Pancreas (tissue), 10 donors: ENCODE measurements at regions not wholly inside any gene's neighbourhood (a gene's known extent, or its start where the extent isn't known, plus 50 kb on each side); places are given as distances from the start of the nearest gene placed in this dataset.

Experiments used
- ATAC-seq, 4 donors: fragments of 200-7000 bp; cut with Tn5 transposase; one replicate each; pipeline versions ENCODE4 v1.8.0 to v1.9.1; 2020; ENCODE audit warnings: mild to moderate bottlenecking in 4 of 4, moderate library complexity in 4 of 4
- DNase-seq, 6 donors: peaks; one replicate each; pipeline ENCODE4 v3.0.0-alpha.2; 2020
- FAIRE-seq: peaks from 2 replicates; lab custom pipeline; 2012; peaks lifted over from hg19 to GRCh38; lab: Jason Lieb, UNC
- H3K27ac ChIP-seq, 4 donors: fragments of 200-600 bp; sonication (generic); 1 replicate in 3 of 4; 2 replicates in 1 of 4; pipeline versions ENCODE4 v1.5.0 to v1.8.0; 2020
- H3K27me3 ChIP-seq, 4 donors: fragments of 200-600 bp; one replicate each; pipeline ENCODE4 v1.8.0; 2021
- H3K36me3 ChIP-seq, 3 donors: fragments of 200-600 bp; sonication (generic) in 1 of 3; one replicate each; pipeline versions ENCODE4 v1.5.0 to v1.8.0; 2020 to 2021
- H3K4me1 ChIP-seq, 3 donors: fragments of 200-600 bp; one replicate each; pipeline ENCODE4 v1.8.0; 2021
- H3K4me3 ChIP-seq, 4 donors: fragments of 200-600 bp; sonication (generic) in 2 of 4; one replicate each; pipeline versions ENCODE4 v1.5.0 to v1.8.0; 2020 to 2021
- H3K9me3 ChIP-seq, 4 donors: fragments of 200-600 bp; one replicate each; pipeline ENCODE4 v1.8.0; 2021
- WGBS, 2 donors: extraction: QIAGEN DNeasy Blood & Tissue Kit; methylation state at CpG; one replicate each; pipeline ENCODE4 v1.1.7; 2013; 5-methylcytosine and 5-hydroxymethylcytosine counted together
- intact Hi-C, 3 donors: fragments of 100-400 bp; cut with DNase I; formaldehyde crosslinking; loops; one replicate each; pipeline versions ENCODE4 v1.11.1 to v1.14.2; 2022
- TF ChIP-seq, protein P1 (sequence below), 4 donors: fragments of 200-600 bp; sonication (generic) in 3 of 4; IDR thresholded peaks; one replicate each; pipeline versions ENCODE4 v1.5.0 to v1.8.0; 2021; ENCODE audit warnings: antibody characterized with exemption in 4 of 4
- donor health status: healthy with polysubstance abuse.
- donor health status: DM: no; HTN: no; CAD: no; lungs with moderate emphysema.
- donor health status: DM: no; HTN: no; CAD: no.
- donor health status: control.
- donor health status: control.
- donor health status: Bipolar disorder and iron deficiency.
- donor health status: DM: yes; HTN: yes; CAD: no.
- donor health status: DM: no; HTN: no; CAD: no.
- donor health status: DM: no; HTN: no; CAD: no.
- donor health status: DM: yes; HTN: yes; CAD: no.

DNA sequence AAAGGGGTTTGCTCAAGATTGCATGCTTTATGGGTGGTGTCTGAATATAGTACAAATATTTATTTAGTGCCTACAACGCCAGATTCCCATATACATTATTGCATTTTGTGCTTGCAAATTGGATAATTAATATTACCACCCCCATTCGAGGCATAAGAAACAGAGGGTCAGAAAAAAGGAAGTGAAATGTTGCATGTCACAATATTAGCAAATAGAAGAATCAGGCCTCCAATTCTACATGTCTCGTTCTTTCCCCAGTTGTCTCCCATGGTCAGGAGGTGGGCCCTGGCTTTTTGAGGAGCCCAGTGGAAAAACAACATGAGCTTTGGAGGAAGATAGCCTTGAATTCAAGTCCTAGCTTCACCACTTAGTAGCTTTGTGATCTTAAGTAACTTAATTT lies 98.1 kb upstream of the CCDC112 start:
- Histone ChIP-seq H3K4me1 (peaks cover 0 to 6% (median 0%) of the 10 kb centered on the region in 3 donors), H3K9me3 (no peaks in the 10 kb centered on the region), H3K27ac (no peak overlapping the region), H3K4me3 (no peak overlapping the region), H3K36me3 (no peaks in the 10 kb centered on the region), H3K27me3 (no peaks in the 10 kb centered on the region)
- intact Hi-C loops = no loop called here
- ATAC-seq (no peak), FAIRE-seq (no peak), DNase-seq (no peak)
- WGBS, 2 donors = 86 to 87% methylated on average over 3 of the region's 3 CpGs
- TF ChIP-seq, protein P1, sequence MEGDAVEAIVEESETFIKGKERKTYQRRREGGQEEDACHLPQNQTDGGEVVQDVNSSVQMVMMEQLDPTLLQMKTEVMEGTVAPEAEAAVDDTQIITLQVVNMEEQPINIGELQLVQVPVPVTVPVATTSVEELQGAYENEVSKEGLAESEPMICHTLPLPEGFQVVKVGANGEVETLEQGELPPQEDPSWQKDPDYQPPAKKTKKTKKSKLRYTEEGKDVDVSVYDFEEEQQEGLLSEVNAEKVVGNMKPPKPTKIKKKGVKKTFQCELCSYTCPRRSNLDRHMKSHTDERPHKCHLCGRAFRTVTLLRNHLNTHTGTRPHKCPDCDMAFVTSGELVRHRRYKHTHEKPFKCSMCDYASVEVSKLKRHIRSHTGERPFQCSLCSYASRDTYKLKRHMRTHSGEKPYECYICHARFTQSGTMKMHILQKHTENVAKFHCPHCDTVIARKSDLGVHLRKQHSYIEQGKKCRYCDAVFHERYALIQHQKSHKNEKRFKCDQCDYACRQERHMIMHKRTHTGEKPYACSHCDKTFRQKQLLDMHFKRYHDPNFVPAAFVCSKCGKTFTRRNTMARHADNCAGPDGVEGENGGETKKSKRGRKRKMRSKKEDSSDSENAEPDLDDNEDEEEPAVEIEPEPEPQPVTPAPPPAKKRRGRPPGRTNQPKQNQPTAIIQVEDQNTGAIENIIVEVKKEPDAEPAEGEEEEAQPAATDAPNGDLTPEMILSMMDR (IDR thresholded peaks at IDR 0.05) = no peak

DNA sequence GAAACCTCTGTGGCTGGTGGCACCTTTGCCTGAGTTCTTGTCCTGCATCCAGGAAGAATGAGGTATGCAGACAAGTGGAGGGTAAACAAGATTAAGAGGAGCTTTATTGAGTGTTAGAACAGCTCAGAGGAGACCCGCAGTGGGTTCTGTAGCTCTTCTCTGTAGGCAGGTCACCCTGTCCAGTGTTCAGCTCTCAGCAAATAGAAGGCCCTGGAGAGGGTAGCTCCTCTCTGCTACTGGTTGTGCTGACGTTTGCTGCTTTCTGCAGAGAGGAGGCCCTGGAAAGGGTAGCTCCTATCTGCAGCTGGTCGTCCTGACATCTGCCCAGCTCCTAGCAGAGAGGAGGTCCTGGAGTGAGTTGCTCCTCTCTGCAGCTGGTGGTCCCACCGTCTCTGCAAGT lies 96.8 kb upstream of the CCDC112 start:
- Histone ChIP-seq H3K9me3 (no peaks in the 10 kb centered on the region), H3K36me3 (no peaks in the 10 kb centered on the region), H3K4me3 (no peak overlapping the region), H3K27ac (no peak overlapping the region), H3K27me3 (no peaks in the 10 kb centered on the region), H3K4me1 (peaks cover 0 to 8% (median 5%) of the 10 kb centered on the region in 3 donors)
- WGBS, 2 donors = 58 to 65% methylated on average over 4 of the region's 4 CpGs
- FAIRE-seq (no peak), ATAC-seq (peak in 1 of 4 donors; percentile 14), DNase-seq (no peak)
- intact Hi-C loops = no loop called here
- TF ChIP-seq, protein P1 (IDR thresholded peaks at IDR 0.05) = no peak

DNA sequence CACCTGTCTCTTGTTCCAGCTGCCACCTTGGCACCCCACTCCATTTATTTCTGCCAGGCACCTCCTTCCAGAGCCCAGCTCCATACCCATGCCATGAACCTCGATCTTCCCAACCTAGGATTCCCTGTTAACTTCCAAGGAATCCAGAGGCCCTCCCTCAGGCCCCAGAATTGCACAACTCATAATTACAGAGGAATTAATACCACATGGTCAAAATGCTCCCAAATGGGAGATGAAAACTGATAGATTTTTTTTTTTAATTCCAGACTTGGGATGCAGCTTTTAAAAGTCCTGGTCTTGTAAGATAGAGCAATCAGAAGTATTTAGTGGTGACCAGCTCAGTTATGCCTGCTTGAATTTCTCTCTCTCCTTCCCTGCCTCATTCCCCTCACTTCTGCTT lies 96.2 kb upstream of the CCDC112 start:
- no peak overlapping the region for H3K27ac ChIP-seq
- no peaks in the 10 kb centered on the region for H3K27me3 ChIP-seq
- WGBS, 2 donors = 80 to 83% methylated on average over 1 of the region's 1 CpG
- H3K36me3 ChIP-seq = no peaks in the 10 kb centered on the region
- DNase-seq (no peak), ATAC-seq (no peak), FAIRE-seq (no peak)
- intact Hi-C loops = no loop called here
- TF ChIP-seq, protein P1 (IDR thresholded peaks at IDR 0.05) = no peak
- no peaks in the 10 kb centered on the region for H3K9me3 ChIP-seq
- H3K4me3 ChIP-seq = no peak overlapping the region
- H3K4me1 ChIP-seq = peaks cover 0 to 11% (median 5%) of the 10 kb centered on the region in 3 donors

DNA sequence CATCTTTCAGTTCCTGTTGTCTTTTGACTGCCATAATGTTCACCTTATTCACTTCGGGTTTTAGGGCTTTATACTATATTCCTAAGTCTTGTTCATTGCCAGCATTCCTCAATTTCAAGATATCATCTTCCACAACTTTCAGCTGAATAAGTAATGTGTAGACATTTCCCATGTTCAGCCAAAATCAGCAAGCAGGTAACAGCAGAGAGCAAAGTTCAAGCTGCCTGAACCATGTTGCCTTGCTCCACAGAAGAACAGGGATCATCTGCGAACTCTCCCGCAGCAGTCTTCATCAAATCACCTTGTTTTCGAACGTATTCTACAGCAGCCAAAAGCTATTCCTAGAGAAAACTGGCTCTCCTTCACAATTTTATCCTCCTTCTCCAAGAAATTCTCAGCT lies 95.3 kb upstream of the CCDC112 start:
- 43 to 47% methylated on average over 5 of the region's 5 CpGs for WGBS, 2 donors
- Histone ChIP-seq H3K4me1 (peaks cover 0 to 11% (median 5%) of the 10 kb centered on the region in 3 donors), H3K36me3 (no peaks in the 10 kb centered on the region), H3K4me3 (no peak overlapping the region), H3K27ac (no peak overlapping the region), H3K27me3 (no peaks in the 10 kb centered on the region), H3K9me3 (no peaks in the 10 kb centered on the region)
- TF ChIP-seq, protein P1 (IDR thresholded peaks at IDR 0.05) = no peak
- no peak for DNase-seq
- no peak for FAIRE-seq
- intact Hi-C loops = no loop called here
- peak in 2 of 4 donors; percentile 53 to 71 for ATAC-seq

DNA sequence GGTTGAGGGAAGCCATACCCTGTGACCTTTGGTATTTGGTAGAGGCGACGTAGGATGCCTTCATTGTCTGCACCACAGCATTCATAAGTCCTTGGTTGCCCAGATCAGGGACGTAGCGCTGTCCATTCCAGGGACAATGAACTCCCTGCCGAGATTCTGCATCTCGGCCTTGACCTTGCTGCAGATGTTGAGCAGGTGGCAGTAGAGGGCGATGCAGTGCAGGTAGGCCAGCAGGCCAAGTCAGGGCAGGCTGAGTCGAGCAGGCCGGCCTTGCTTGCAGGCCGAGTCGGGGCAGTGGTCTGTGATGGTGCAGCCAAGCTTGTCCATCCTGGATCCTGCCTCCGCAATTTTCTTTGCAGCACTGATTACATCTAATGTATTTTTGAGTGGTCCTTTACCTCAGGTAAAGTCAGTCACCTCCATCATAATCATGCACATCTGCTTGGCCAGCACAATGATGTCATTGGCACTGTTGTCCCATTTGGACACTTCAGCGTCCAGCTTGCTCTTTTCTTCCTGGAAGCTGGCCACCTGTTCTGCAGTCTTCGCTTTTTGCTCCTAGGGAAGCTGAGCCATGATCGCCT lies 93.4 kb upstream of the CCDC112 start:
- TF ChIP-seq, protein P1 (IDR thresholded peaks at IDR 0.05) = no peak
- no peaks in the 10 kb centered on the region for H3K36me3 ChIP-seq
- no peak overlapping the region for H3K4me3 ChIP-seq
- peaks cover 0 to 11% (median 5%) of the 10 kb centered on the region in 3 donors for H3K4me1 ChIP-seq
- peak in 1 of 4 donors; percentile 35 for ATAC-seq
- FAIRE-seq = no peak
- no peak overlapping the region for H3K27ac ChIP-seq
- H3K9me3 ChIP-seq = no peaks in the 10 kb centered on the region
- WGBS, 2 donors = 86 to 88% methylated on average over 15 of the region's 15 CpGs
- H3K27me3 ChIP-seq = no peaks in the 10 kb centered on the region
- intact Hi-C loops = no loop called here
- peak in 1 of 6 donors; percentile 60 for DNase-seq
